ENCODE measurements at regions not wholly inside any gene's neighbourhood (a gene's known extent, or its start where the extent isn't known, plus 50 kb on each side); places are given as distances from the start of the nearest gene placed in this dataset.

GRCh38 chr2:111684611-111685010 lies 199.4 kb downstream of the ANAPC1 start:
- TF ChIP-seq, protein P1, sequence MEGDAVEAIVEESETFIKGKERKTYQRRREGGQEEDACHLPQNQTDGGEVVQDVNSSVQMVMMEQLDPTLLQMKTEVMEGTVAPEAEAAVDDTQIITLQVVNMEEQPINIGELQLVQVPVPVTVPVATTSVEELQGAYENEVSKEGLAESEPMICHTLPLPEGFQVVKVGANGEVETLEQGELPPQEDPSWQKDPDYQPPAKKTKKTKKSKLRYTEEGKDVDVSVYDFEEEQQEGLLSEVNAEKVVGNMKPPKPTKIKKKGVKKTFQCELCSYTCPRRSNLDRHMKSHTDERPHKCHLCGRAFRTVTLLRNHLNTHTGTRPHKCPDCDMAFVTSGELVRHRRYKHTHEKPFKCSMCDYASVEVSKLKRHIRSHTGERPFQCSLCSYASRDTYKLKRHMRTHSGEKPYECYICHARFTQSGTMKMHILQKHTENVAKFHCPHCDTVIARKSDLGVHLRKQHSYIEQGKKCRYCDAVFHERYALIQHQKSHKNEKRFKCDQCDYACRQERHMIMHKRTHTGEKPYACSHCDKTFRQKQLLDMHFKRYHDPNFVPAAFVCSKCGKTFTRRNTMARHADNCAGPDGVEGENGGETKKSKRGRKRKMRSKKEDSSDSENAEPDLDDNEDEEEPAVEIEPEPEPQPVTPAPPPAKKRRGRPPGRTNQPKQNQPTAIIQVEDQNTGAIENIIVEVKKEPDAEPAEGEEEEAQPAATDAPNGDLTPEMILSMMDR (conservative IDR thresholded peaks at IDR 0.05; ENCODE audit: low read length) = no peak
- TF ChIP-seq EZH2phosphoT487 (IDR thresholded peaks at IDR 0.05; ENCODE audit: borderline replicate concordance) = no peak
